PC-9 (cell line): ENCODE measurements at regions not wholly inside any gene's neighbourhood (a gene's known extent, or its start where the extent isn't known, plus 50 kb on each side); places are given as distances from the start of the nearest gene placed in this dataset.

Experiments
- BruUV-seq: library from RNA; stranded (reverse); fragments of 400-500 nt; replicated peaks from 2 replicates; lab custom pipeline; 2021; lab: Mats Ljungman, UMichigan
- CTCF ChIA-PET: fragments of 300-600 bp; sonication (Branson Sonifier 250); formaldehyde crosslinking; loops from one replicate; lab custom pipeline; 2022; ENCODE audit warnings: antibody characterized with exemption; lab: Charles Lee
- POLR2A ChIA-PET: fragments of 300-600 bp; sonication (Branson Sonifier 250); formaldehyde crosslinking; loops from one replicate; lab custom pipeline; 2022; ENCODE audit warnings: antibody characterized with exemption; ENCODE audit not compliant: unreplicated experiment; lab: Charles Lee
- DNase-seq, 2 experiments: peaks; one replicate each; pipeline versions ENCODE4 v3.0.0 to v3.0.0-alpha.2; 2015 to 2022; ENCODE audit warnings: mixed read lengths in 1 of 2
- H2AFZ ChIP-seq: fragments of 200-600 bp; sonication (generic); 2 replicates; pipeline ENCODE4 v1.8.1; 2017; ENCODE audit warnings: antibody characterized with exemption
- H3F3A ChIP-seq: fragments of 200-600 bp; sonication (generic); 2 replicates; pipeline ENCODE4 v1.8.1; 2017; ENCODE audit warnings: antibody characterized with exemption, mild to moderate bottlenecking, low read depth; ENCODE audit not compliant: insufficient read depth
- H3K27ac ChIP-seq: fragments of 200-600 bp; sonication (generic); 2 replicates; pipeline ENCODE4 v1.6.1; 2016; ENCODE audit warnings: mixed run types
- H3K27me3 ChIP-seq: fragments of 200-600 bp; sonication (generic); 2 replicates; pipeline ENCODE4 v1.6.1; 2016; ENCODE audit warnings: low read depth, mixed run types; ENCODE audit not compliant: insufficient read depth
- H3K36me3 ChIP-seq: fragments of 200-600 bp; sonication (generic); 2 replicates; pipeline ENCODE4 v1.6.1; 2016; ENCODE audit warnings: low read depth, mixed run types
- H3K4me1 ChIP-seq: fragments of 200-600 bp; sonication (generic); replicated peaks from 2 replicates; pipeline ENCODE4 v1.6.1; 2016; ENCODE audit warnings: mixed run types; ENCODE audit not compliant: insufficient read depth
- H3K4me2 ChIP-seq: fragments of 200-600 bp; sonication (generic); 2 replicates; pipeline ENCODE4 v1.6.1; 2017; ENCODE audit warnings: mixed run types
- H3K4me3 ChIP-seq: fragments of 200-600 bp; sonication (generic); 2 replicates; pipeline ENCODE4 v1.6.1; 2016; ENCODE audit warnings: mixed run types
- H3K79me2 ChIP-seq: fragments of 200-600 bp; sonication (generic); 2 replicates; pipeline ENCODE4 v1.6.1; 2017; ENCODE audit warnings: low read depth, mixed run types
- H3K9me2 ChIP-seq: fragments of 200-600 bp; sonication (generic); 2 replicates; pipeline ENCODE4 v1.8.1; 2017; ENCODE audit warnings: mild to moderate bottlenecking; ENCODE audit not compliant: insufficient read depth
- H3K9me3 ChIP-seq: fragments of 200-600 bp; sonication (generic); 2 replicates; pipeline ENCODE4 v1.8.1; 2016; ENCODE audit warnings: low read depth; ENCODE audit not compliant: insufficient read depth
- H4K20me1 ChIP-seq: fragments of 200-600 bp; sonication (generic); 2 replicates; pipeline ENCODE4 v1.8.1; 2017; ENCODE audit not compliant: insufficient read depth
- EZH2 ChIP-seq: fragments of 200-600 bp; sonication (generic); IDR thresholded peaks from 2 replicates; pipeline ENCODE4 v1.8.0; 2017; ENCODE audit warnings: antibody characterized with exemption, low read depth
- intact Hi-C: fragments of 100-400 bp; cut with micrococcal nuclease; formaldehyde crosslinking; loops from one replicate; pipeline ENCODE4 v1.10.0; 2022; ENCODE audit not compliant: unreplicated experiment
- TF ChIP-seq, protein P1 (sequence below): fragments of 200-600 bp; sonication (generic); conservative IDR thresholded peaks from 2 replicates; pipeline ENCODE4 v1.6.1; 2017; ENCODE audit warnings: mixed run types, antibody characterized with exemption, mild to moderate bottlenecking, moderate library complexity

DNA sequence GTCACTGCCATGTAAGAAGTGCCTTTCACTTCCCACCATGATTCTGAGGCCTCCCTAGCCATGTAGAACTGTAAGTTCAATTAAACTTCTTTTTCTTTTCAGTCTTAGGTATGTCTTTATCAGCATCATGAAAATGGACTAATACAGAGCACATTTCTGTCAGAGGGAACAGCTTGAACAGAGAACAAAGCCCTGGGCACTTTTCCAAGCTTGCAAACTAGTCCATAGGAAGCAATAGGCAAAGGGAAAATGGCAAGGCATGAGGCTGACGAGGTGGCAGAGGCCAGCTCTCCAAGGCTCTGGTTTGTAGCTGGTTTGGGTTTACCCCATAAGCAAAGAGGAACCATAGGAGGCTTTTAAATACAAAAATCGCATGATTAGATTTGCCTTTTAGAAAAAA lies 185.1 kb upstream of the HDDC2 start:
- Histone ChIP-seq H3K27ac (no peak overlapping the region), H3K4me2 (no peak overlapping the region), H3K79me2 (no peaks in the 10 kb centered on the region), H3F3A (no peaks in the 10 kb centered on the region), H3K9me2 (no peaks in the 10 kb centered on the region), H3K4me3 (no peak overlapping the region), H3K27me3 (no peaks in the 10 kb centered on the region), H3K36me3 (no peaks in the 10 kb centered on the region), H2AFZ (peak overlapping the region; percentile 21; the same call in 1 of the 2 replicates), H3K9me3 (no peaks in the 10 kb centered on the region), H3K4me1 (no peaks in the 10 kb centered on the region), H4K20me1 (no peaks in the 10 kb centered on the region)
- no peak for TF ChIP-seq EZH2
- TF ChIP-seq, protein P1, sequence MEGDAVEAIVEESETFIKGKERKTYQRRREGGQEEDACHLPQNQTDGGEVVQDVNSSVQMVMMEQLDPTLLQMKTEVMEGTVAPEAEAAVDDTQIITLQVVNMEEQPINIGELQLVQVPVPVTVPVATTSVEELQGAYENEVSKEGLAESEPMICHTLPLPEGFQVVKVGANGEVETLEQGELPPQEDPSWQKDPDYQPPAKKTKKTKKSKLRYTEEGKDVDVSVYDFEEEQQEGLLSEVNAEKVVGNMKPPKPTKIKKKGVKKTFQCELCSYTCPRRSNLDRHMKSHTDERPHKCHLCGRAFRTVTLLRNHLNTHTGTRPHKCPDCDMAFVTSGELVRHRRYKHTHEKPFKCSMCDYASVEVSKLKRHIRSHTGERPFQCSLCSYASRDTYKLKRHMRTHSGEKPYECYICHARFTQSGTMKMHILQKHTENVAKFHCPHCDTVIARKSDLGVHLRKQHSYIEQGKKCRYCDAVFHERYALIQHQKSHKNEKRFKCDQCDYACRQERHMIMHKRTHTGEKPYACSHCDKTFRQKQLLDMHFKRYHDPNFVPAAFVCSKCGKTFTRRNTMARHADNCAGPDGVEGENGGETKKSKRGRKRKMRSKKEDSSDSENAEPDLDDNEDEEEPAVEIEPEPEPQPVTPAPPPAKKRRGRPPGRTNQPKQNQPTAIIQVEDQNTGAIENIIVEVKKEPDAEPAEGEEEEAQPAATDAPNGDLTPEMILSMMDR, result no peak
- intact Hi-C loops, result no loop called here
- POLR2A ChIA-PET, result no interaction called here
- CTCF ChIA-PET, result no interaction called here
- DNase-seq, result no peak
- BruUV-seq, result no TSS peak

DNA sequence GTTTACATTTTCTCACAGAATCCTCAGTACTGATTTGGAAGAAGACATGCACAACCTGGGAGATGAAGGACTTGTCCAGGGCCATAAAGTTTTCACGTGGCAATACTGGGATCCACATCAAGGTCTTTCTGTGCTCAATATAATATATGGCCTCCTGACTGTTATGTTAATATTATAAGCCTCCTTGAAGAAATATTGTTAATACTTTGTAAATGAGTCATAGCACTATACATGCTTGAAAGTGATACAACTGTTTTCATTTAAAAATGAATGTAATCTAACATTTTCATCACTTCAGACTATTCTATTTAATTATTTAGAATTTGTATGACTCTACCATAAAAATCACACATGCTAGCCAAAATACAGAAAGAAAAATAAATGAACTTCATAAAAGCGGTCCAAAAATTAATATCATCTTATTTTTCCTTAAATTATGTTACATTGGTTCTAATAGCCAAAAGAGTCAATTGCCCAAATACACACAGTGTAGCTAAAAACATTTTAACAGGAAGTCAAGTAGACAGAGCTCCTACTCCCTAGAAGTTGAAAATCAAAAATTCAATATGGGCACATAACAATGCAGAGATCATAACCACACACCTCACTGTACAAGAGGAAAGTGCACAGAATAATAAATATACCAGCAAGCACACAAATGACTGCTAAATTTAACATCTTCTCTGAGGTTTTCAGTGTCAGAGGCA lies 188.0 kb upstream of the HDDC2 start:
- 0 out of 2 replicates have a peak overlapping the region, but pooled peaks have one; percentile 4 for H2AFZ ChIP-seq
- intact Hi-C loops, result no loop called here
- no peaks in the 10 kb centered on the region for H3K4me1 ChIP-seq
- BruUV-seq, result no TSS peak
- no peak for DNase-seq
- no peaks in the 10 kb centered on the region for H3K9me3 ChIP-seq
- no peaks in the 10 kb centered on the region for H3K9me2 ChIP-seq
- H3K36me3 ChIP-seq, result no peaks in the 10 kb centered on the region
- ChIA-PET CTCF (no interaction called here), POLR2A (no interaction called here)
- no peak for TF ChIP-seq EZH2
- TF ChIP-seq, protein P1, result no peak
- H3K79me2 ChIP-seq, result no peaks in the 10 kb centered on the region
- no peak overlapping the region for H3K27ac ChIP-seq
- H3K4me2 ChIP-seq, result no peak overlapping the region
- no peaks in the 10 kb centered on the region for H3F3A ChIP-seq
- no peaks in the 10 kb centered on the region for H4K20me1 ChIP-seq
- no peaks in the 10 kb centered on the region for H3K27me3 ChIP-seq
- no peak overlapping the region for H3K4me3 ChIP-seq

DNA sequence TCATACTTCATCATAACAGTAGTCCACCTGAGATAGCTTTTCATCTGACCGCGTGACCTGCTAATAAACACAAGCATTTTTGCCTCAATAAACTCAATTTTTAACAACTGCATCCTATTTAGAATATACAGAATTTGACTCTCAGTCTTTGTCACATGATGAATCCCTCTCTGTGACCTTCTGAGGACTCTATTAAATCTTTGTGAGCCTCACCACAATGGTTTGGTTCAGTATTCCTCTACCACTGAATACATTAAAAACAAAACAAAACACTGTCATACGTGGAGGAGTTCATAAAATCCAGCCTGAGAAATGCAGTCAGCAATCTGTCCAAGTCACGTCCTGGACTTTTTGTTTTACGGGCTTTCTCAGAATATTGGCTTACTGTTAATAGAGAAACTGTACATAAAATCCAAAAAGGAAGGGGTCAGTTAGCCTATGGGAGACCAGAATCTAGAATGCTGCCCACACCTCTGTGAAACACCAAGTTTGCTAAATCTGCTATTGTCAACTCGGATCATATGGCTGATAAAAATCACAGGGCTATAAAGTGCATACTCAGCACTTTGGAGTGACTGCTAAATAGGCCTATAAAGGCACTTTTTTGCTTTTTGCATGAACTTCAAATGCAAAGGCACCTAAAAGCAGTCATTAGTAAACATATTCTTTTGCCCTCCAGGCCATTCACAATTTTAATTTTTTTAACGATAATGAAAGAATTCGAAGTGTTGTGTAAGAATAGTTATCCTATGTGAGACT lies 190.3 kb upstream of the HDDC2 start:
- Histone ChIP-seq H3K27me3 (no peaks in the 10 kb centered on the region), H4K20me1 (no peaks in the 10 kb centered on the region), H2AFZ (no peak overlapping the region), H3K4me2 (no peak overlapping the region), H3K9me2 (no peaks in the 10 kb centered on the region), H3K4me1 (no peaks in the 10 kb centered on the region), H3K4me3 (no peak overlapping the region), H3F3A (no peaks in the 10 kb centered on the region), H3K9me3 (no peaks in the 10 kb centered on the region), H3K27ac (no peak overlapping the region), H3K36me3 (no peaks in the 10 kb centered on the region), H3K79me2 (no peaks in the 10 kb centered on the region)
- intact Hi-C loops, result no loop called here
- CTCF ChIA-PET, result no interaction called here
- POLR2A ChIA-PET, result interaction anchor here (0.6 kb wide), 1 partner anchor 986 kb away, joined by 3 read pairs; no protein-coding TSS in a partner anchor
- DNase-seq, result no peak
- no TSS peak for BruUV-seq
- TF ChIP-seq, protein P1, result no peak
- no peak for TF ChIP-seq EZH2
